ENCODE measurements at regions not wholly inside any gene's neighbourhood (a gene's known extent, or its start where the extent isn't known, plus 50 kb on each side); places are given as distances from the start of the nearest gene placed in this dataset.

- no peaks in the 10 kb centered on the region for H3K9me3 ChIP-seq (ENCODE audit: control insufficient read depth in 1 of 2, low read length in 2 of 2)
- no peak overlapping the region for H3K27ac ChIP-seq (ENCODE audit: low read depth, low read length)
- CTCF ChIA-PET (ENCODE audit: partially characterized antibody), result no interaction called here
- no peak for DNase-seq
- Mint-ChIP-seq H3K9me3 (peaks cover 0 to 12% (median 6%) of the 10 kb centered on the region in 8 donors), H3K27me3 (no peaks in the 10 kb centered on the region), H3K36me3 (no peaks in the 10 kb centered on the region), H3K4me1 (no peaks in the 10 kb centered on the region), H3K4me3 (no peak overlapping the region), H3K27ac (no peak overlapping the region)
- H3K36me3 ChIP-seq (ENCODE audit: insufficient read depth, low read length), result no peaks in the 10 kb centered on the region
- POLR2A ChIA-PET (ENCODE audit: partially characterized antibody), result no interaction called here
- intact Hi-C loops (cut with micrococcal nuclease), result no loop called here
- no peak overlapping the region for H3K4me3 ChIP-seq (ENCODE audit: low read length in 2 of 2)
- H3K27me3 ChIP-seq (ENCODE audit: insufficient read depth, low read length), result no peaks in the 10 kb centered on the region
- no peaks in the 10 kb centered on the region for H3K4me1 ChIP-seq (ENCODE audit: insufficient read depth, low read length)
These were observed 826.5 kb upstream of the PIK3C3 start for GRCh38 chr18:41128545-41128944.

GRCh38 chr18:41128126-41128525 lies 826.9 kb upstream of the PIK3C3 start:
- Mint-ChIP-seq H3K4me1 (no peaks in the 10 kb centered on the region), H3K36me3 (no peaks in the 10 kb centered on the region), H3K27me3 (no peaks in the 10 kb centered on the region), H3K4me3 (no peak overlapping the region), H3K9me3 (peaks cover 0 to 8% (median 6%) of the 10 kb centered on the region in 8 donors), H3K27ac (no peak overlapping the region)
- Histone ChIP-seq H3K4me3 (ENCODE audit: low read length in 2 of 2) (no peak overlapping the region), H3K27me3 (ENCODE audit: insufficient read depth, low read length) (no peaks in the 10 kb centered on the region), H3K36me3 (ENCODE audit: insufficient read depth, low read length) (no peaks in the 10 kb centered on the region), H3K27ac (ENCODE audit: low read depth, low read length) (no peak overlapping the region), H3K9me3 (ENCODE audit: control insufficient read depth in 1 of 2, low read length in 2 of 2) (no peaks in the 10 kb centered on the region), H3K4me1 (ENCODE audit: insufficient read depth, low read length) (no peaks in the 10 kb centered on the region)
- DNase-seq, result no peak
- intact Hi-C loops (cut with micrococcal nuclease), result no loop called here
- ChIA-PET POLR2A (ENCODE audit: partially characterized antibody) (no interaction called here), CTCF (ENCODE audit: partially characterized antibody) (no interaction called here)

DNA sequence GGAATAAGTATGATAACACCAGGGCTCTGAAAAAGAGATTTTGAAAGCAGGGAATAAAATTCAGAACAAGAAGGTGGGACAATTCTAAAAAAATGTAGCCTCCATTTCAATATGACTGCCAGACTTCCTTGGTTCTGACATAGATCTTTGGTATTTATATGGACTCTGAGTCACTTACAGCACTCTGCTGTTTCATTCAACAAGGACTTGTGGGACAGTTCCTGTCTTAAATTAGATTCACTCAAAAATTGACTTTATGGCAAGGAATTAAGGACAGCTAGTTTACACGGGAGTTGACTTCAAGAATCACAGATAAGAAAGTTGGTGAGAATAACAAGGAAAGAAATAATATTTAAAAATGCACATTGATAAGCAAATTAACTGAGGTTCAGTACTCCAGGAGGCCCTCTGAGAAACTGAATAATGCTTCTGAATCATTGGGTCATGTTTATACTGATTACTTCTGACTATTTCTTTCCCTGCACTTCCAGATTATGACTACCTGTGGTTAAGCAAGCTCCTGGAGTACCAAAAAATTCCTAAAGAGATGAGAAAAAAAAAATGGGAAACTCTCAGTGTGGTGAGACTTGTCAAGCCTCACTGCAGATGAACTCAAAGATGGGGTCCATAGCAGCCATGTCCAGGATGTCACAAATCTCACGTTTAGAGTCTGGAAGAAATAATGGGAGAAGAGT lies 828.3 kb upstream of the PIK3C3 start:
- no peak overlapping the region for H3K4me3 Mint-ChIP-seq
- no peaks in the 10 kb centered on the region for H3K27me3 Mint-ChIP-seq
- Histone ChIP-seq H3K9me3 (ENCODE audit: control insufficient read depth in 1 of 2, low read length in 2 of 2) (no peaks in the 10 kb centered on the region), H3K4me1 (ENCODE audit: insufficient read depth, low read length) (no peaks in the 10 kb centered on the region), H3K36me3 (ENCODE audit: insufficient read depth, low read length) (no peaks in the 10 kb centered on the region), H3K27ac (ENCODE audit: low read depth, low read length) (no peak overlapping the region), H3K4me3 (ENCODE audit: low read length in 2 of 2) (no peak overlapping the region), H3K27me3 (ENCODE audit: insufficient read depth, low read length) (no peaks in the 10 kb centered on the region)
- H3K36me3 Mint-ChIP-seq, result no peaks in the 10 kb centered on the region
- H3K9me3 Mint-ChIP-seq, result peaks cover 0 to 12% (median 3%) of the 10 kb centered on the region in 8 donors
- H3K27ac Mint-ChIP-seq, result no peak overlapping the region
- H3K4me1 Mint-ChIP-seq, result no peaks in the 10 kb centered on the region
- POLR2A ChIA-PET (ENCODE audit: partially characterized antibody), result no interaction called here
- DNase-seq, result no peak
- CTCF ChIA-PET (ENCODE audit: partially characterized antibody), result no interaction called here
- intact Hi-C loops (cut with micrococcal nuclease), result no loop called here

- Histone ChIP-seq H3K9me3 (ENCODE audit: control insufficient read depth in 1 of 2, low read length in 2 of 2) (no peaks in the 10 kb centered on the region), H3K27ac (ENCODE audit: low read depth, low read length) (no peak overlapping the region), H3K4me1 (ENCODE audit: insufficient read depth, low read length) (no peaks in the 10 kb centered on the region), H3K36me3 (ENCODE audit: insufficient read depth, low read length) (no peaks in the 10 kb centered on the region), H3K4me3 (ENCODE audit: low read length in 2 of 2) (no peak overlapping the region), H3K27me3 (ENCODE audit: insufficient read depth, low read length) (no peaks in the 10 kb centered on the region)
- intact Hi-C loops (cut with micrococcal nuclease), result no loop called here
- POLR2A ChIA-PET (ENCODE audit: partially characterized antibody), result no interaction called here
- no peaks in the 10 kb centered on the region for H3K4me1 Mint-ChIP-seq
- CTCF ChIA-PET (ENCODE audit: partially characterized antibody), result no interaction called here
- no peak for DNase-seq
- no peak overlapping the region for H3K27ac Mint-ChIP-seq
- H3K9me3 Mint-ChIP-seq, result peaks cover 2 to 14% (median 8%) of the 10 kb centered on the region in 8 donors
- no peak overlapping the region for H3K4me3 Mint-ChIP-seq
- H3K27me3 Mint-ChIP-seq, result no peaks in the 10 kb centered on the region
- no peaks in the 10 kb centered on the region for H3K36me3 Mint-ChIP-seq
These were observed 833.8 kb upstream of the PIK3C3 start for GRCh38 chr18:41121116-41121826.

DNA sequence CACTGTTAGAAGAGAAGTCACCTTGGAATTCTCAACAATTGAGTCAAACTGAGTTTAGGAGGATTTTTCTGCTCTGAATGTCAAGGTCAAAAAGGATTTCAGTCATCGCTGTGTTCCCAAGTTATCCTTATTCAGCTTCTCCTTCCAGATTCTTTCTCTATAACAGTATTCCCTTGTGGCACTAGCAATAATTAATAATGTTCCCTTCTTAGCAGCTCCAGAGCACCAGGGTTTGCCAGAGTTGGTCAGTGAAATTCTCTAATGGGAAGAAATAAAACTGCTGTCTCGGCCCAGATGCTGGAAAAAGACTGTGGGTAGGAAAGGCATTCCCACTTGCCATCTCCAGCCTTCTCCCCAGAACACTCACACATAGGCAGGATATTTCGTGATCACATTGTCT lies 836.0 kb upstream of the PIK3C3 start:
- Mint-ChIP-seq H3K9me3 (peaks cover 2 to 22% (median 8%) of the 10 kb centered on the region in 8 donors), H3K27ac (no peak overlapping the region), H3K27me3 (no peaks in the 10 kb centered on the region), H3K36me3 (no peaks in the 10 kb centered on the region), H3K4me3 (no peak overlapping the region), H3K4me1 (no peaks in the 10 kb centered on the region)
- no peak for DNase-seq
- Histone ChIP-seq H3K36me3 (ENCODE audit: insufficient read depth, low read length) (no peaks in the 10 kb centered on the region), H3K27ac (ENCODE audit: low read depth, low read length) (no peak overlapping the region), H3K4me1 (ENCODE audit: insufficient read depth, low read length) (no peaks in the 10 kb centered on the region), H3K4me3 (ENCODE audit: low read length in 2 of 2) (no peak overlapping the region), H3K9me3 (ENCODE audit: control insufficient read depth in 1 of 2, low read length in 2 of 2) (no peaks in the 10 kb centered on the region), H3K27me3 (ENCODE audit: insufficient read depth, low read length) (no peaks in the 10 kb centered on the region)
- intact Hi-C loops (cut with micrococcal nuclease), result no loop called here
- CTCF ChIA-PET (ENCODE audit: partially characterized antibody), result no interaction called here
- POLR2A ChIA-PET (ENCODE audit: partially characterized antibody), result no interaction called here

- no peaks in the 10 kb centered on the region for H3K36me3 ChIP-seq (ENCODE audit: insufficient read depth, low read length)
- DNase-seq, result no peak
- no peaks in the 10 kb centered on the region for H3K4me1 Mint-ChIP-seq
- H3K9me3 Mint-ChIP-seq, result peaks cover 2 to 28% (median 13%) of the 10 kb centered on the region in 8 donors
- H3K27me3 ChIP-seq (ENCODE audit: insufficient read depth, low read length), result no peaks in the 10 kb centered on the region
- H3K4me3 Mint-ChIP-seq, result no peak overlapping the region
- intact Hi-C loops (cut with micrococcal nuclease), result no loop called here
- no peaks in the 10 kb centered on the region for H3K27me3 Mint-ChIP-seq
- no peak overlapping the region for H3K27ac Mint-ChIP-seq
- H3K4me3 ChIP-seq (ENCODE audit: low read length in 2 of 2), result no peak overlapping the region
- H3K36me3 Mint-ChIP-seq, result no peaks in the 10 kb centered on the region
- peaks cover 0 to 6% of the 10 kb centered on the region in 2 donors for H3K9me3 ChIP-seq (ENCODE audit: control insufficient read depth in 1 of 2, low read length in 2 of 2)
- H3K4me1 ChIP-seq (ENCODE audit: insufficient read depth, low read length), result no peaks in the 10 kb centered on the region
- CTCF ChIA-PET (ENCODE audit: partially characterized antibody), result no interaction called here
- H3K27ac ChIP-seq (ENCODE audit: low read depth, low read length), result no peak overlapping the region
- POLR2A ChIA-PET (ENCODE audit: partially characterized antibody), result no interaction called here
These were observed 841.0 kb upstream of the PIK3C3 start for GRCh38 chr18:41113885-41114482.

DNA sequence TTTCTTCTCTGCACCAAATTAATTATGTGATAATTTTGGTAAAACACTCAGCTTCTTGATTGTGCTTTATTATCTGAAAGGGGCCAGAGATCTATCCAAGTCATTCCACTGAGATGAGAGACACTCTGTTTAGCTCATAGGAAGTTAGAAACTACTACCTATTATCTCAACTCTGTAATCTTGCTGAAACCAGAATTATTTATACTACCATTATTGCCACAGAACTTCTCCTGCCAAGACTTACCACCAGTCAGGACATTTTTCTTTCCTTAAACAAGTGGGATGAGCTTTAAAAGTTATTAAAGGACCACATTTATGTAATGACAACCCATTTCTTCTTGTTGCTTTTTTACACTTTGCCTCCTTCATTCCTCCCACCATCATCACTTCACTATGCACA lies 855.6 kb upstream of the PIK3C3 start:
- ChIA-PET POLR2A (ENCODE audit: partially characterized antibody) (no interaction called here), CTCF (ENCODE audit: partially characterized antibody) (no interaction called here)
- Mint-ChIP-seq H3K9me3 (peaks cover 0 to 27% (median 18%) of the 10 kb centered on the region in 8 donors), H3K36me3 (no peaks in the 10 kb centered on the region), H3K4me3 (no peak overlapping the region), H3K27me3 (no peaks in the 10 kb centered on the region), H3K27ac (no peak overlapping the region), H3K4me1 (no peaks in the 10 kb centered on the region)
- intact Hi-C loops (cut with micrococcal nuclease), result no loop called here
- Histone ChIP-seq H3K36me3 (ENCODE audit: insufficient read depth, low read length) (no peaks in the 10 kb centered on the region), H3K27me3 (ENCODE audit: insufficient read depth, low read length) (no peaks in the 10 kb centered on the region), H3K4me1 (ENCODE audit: insufficient read depth, low read length) (no peaks in the 10 kb centered on the region), H3K4me3 (ENCODE audit: low read length in 2 of 2) (no peak overlapping the region), H3K9me3 (ENCODE audit: control insufficient read depth in 1 of 2, low read length in 2 of 2) (no peaks in the 10 kb centered on the region), H3K27ac (ENCODE audit: low read depth, low read length) (no peak overlapping the region)
- DNase-seq, result no peak

Data from CD4-positive, alpha-beta memory T cell (primary cell).